Stimulated activated memory B cell treated with anti-CD40 and anti-IgM and Interleukin-4, amounts not matched to agents 10 μg/mL and 1 μg/mL and 100 μg/mL, for 72 hours (primary cell): ENCODE measurements at regions not wholly inside any gene's neighbourhood (a gene's known extent, or its start where the extent isn't known, plus 50 kb on each side); places are given as distances from the start of the nearest gene placed in this dataset.
"Not testable (repeated sequence)": the region's sequence is repeated elsewhere in the genome, so short reads cannot be mapped to it uniquely, and the experiment has no call there.

Source experiments
- ATAC-seq: fragments of 150-1000 bp; cut with Tn5 transposase; 2 replicates; pipeline ENCODE4 v1.10.0; 2021
- H3K27ac Mint-ChIP-seq: one replicate; pipeline ENCODE4 v1.8.0; 2022; ENCODE audit warnings: mild to moderate bottlenecking, mixed read lengths
- H3K27me3 Mint-ChIP-seq: one replicate; pipeline ENCODE4 v1.8.0; 2022; ENCODE audit warnings: mixed read lengths
- H3K36me3 Mint-ChIP-seq: one replicate; pipeline ENCODE4 v1.8.0; 2022; ENCODE audit warnings: mixed read lengths
- H3K4me1 Mint-ChIP-seq: one replicate; pipeline ENCODE4 v1.8.0; 2022; ENCODE audit warnings: mixed read lengths
- H3K4me3 Mint-ChIP-seq: one replicate; pipeline ENCODE4 v1.8.0; 2022; ENCODE audit warnings: mild to moderate bottlenecking, moderate library complexity, mixed read lengths
- H3K9me3 Mint-ChIP-seq: one replicate; pipeline ENCODE4 v1.8.0; 2022; ENCODE audit warnings: mixed read lengths

- Mint-ChIP-seq H3K36me3 (no peaks in the 10 kb centered on the region), H3K4me1 (peaks cover 12% of the 10 kb centered on the region), H3K4me3 (no peak overlapping the region), H3K27ac (no peak overlapping the region), H3K9me3 (no peaks in the 10 kb centered on the region), H3K27me3 (peaks cover 66% of the 10 kb centered on the region)
- ATAC-seq, result no peak
These were observed 76.5 kb downstream of the SPRING1 start for GRCh38 chr12:116661341-116661740.

DNA sequence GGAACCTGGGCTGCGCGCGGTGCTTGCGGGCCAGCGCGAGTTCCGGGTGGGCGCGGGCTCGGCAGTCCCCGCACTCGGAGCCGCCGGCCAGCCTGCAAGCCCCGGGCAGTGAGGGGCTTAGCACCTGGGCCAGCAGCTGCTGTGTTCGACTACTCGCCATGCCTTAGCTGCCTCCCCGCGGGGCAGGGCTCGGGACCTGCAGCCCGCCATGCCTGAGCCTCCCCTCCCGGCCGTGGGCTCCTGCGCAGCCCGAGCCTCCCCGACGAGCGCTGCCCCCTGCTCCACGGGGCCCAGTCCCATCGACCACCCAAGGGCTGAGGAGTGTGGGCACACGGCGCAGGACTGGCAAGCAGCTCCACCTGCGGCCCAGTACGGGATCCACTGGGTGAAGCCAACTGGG is 77.1 kb downstream of the SPRING1 start:
- H3K9me3 Mint-ChIP-seq, H3K36me3 Mint-ChIP-seq, H3K4me3 Mint-ChIP-seq, H3K27ac Mint-ChIP-seq, ATAC-seq: not testable (repeated sequence)
- Mint-ChIP-seq H3K4me1 (peaks cover 12% of the 10 kb centered on the region), H3K27me3 (peaks cover 70% of the 10 kb centered on the region)

GRCh38 chr12:116659771-116660481 is 77.9 kb downstream of the SPRING1 start:
- H3K36me3 Mint-ChIP-seq, result no peaks in the 10 kb centered on the region
- peaks cover 12% of the 10 kb centered on the region for H3K4me1 Mint-ChIP-seq
- H3K4me3 Mint-ChIP-seq, result no peak overlapping the region
- peaks cover 64% of the 10 kb centered on the region for H3K27me3 Mint-ChIP-seq
- ATAC-seq, result no peak
- H3K9me3 Mint-ChIP-seq, result no peaks in the 10 kb centered on the region
- H3K27ac Mint-ChIP-seq, result no peak overlapping the region

GRCh38 chr12:116657921-116658495 is 79.9 kb downstream of the SPRING1 start:
- H3K4me3 Mint-ChIP-seq, result no peak overlapping the region
- no peaks in the 10 kb centered on the region for H3K36me3 Mint-ChIP-seq
- peaks cover 78% of the 10 kb centered on the region for H3K27me3 Mint-ChIP-seq
- H3K4me1 Mint-ChIP-seq, result peaks cover 11% of the 10 kb centered on the region
- ATAC-seq, result no peak
- H3K9me3 Mint-ChIP-seq, result peaks cover 2% of the 10 kb centered on the region
- H3K27ac Mint-ChIP-seq, result no peak overlapping the region

DNA sequence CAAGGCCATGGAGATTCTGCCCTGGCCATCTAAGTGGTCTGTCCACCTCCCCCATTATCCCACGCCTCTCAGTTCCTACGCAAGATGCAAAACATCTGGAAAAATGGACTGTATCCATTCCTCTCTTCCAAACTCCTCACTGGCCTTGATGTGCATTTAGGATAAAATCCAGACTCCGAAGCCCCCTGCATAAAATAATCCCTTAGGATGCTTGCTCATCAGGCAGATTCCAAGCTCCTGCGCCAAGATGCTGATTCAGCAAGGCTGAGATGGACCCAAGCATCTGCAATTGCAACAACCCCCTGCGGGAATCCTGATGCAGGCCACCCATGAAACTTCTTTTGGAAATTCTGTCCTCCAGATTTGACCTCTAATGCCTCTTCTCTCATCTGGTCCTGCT is 81.6 kb downstream of the SPRING1 start:
- no peak for ATAC-seq
- Mint-ChIP-seq H3K36me3 (no peaks in the 10 kb centered on the region), H3K4me1 (peaks cover 6% of the 10 kb centered on the region), H3K27ac (no peak overlapping the region), H3K9me3 (peaks cover 6% of the 10 kb centered on the region), H3K27me3 (peaks cover 76% of the 10 kb centered on the region), H3K4me3 (no peak overlapping the region)

DNA sequence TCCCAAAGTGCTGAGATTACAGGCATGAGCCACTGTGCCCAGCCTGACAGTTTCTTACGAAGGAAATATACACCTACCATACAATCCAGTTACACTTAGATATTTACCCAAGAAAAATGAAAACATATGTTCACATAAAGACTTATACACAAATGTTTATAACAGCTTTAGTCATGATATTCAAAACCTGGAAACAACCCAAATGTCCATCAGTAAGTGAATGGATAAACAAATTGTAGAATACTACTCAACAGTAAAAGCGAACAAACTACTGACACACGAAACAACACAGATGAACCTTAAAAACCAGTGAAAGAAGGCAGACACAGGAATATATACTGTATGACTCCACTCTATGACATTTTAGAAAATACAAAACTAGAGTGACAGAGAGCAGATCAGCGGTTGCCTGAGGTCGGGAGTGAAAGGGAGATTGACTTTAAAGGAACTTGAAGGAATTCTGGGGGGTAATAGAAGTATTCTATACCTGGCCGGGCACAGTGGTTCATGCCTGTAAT is 83.6 kb downstream of the SPRING1 start:
- peaks cover 78% of the 10 kb centered on the region for H3K27me3 Mint-ChIP-seq
- peaks cover 8% of the 10 kb centered on the region for H3K9me3 Mint-ChIP-seq
- no peak overlapping the region for H3K4me3 Mint-ChIP-seq
- H3K36me3 Mint-ChIP-seq, result peaks cover 3% of the 10 kb centered on the region
- ATAC-seq, result no peak
- H3K27ac Mint-ChIP-seq, result no peak overlapping the region
- H3K4me1 Mint-ChIP-seq, result no peaks in the 10 kb centered on the region

DNA sequence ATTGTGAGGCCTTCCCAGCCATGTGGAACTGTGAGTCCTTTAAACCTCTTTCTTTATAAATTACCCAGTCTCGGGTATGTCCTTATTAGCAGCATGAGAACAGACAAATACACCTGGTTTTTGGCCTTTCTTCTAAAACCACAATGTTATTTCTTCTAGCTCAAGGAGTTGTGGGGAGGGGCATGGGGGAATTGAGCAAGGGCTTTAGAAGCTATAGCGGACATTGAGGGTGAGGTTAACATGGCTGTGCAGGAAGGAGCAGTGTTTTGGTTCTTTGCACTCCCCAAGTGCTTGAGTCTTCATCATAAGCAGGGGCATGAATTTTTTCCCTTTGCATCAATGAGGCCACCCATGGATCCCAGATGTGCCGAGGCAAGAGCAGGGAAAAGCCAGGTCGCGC is 86.8 kb downstream of the SPRING1 start:
- no peak for ATAC-seq
- Mint-ChIP-seq H3K4me3 (no peak overlapping the region), H3K4me1 (no peaks in the 10 kb centered on the region), H3K27me3 (peaks cover 74% of the 10 kb centered on the region), H3K27ac (no peak overlapping the region), H3K36me3 (peaks cover 5% of the 10 kb centered on the region), H3K9me3 (peaks cover 16% of the 10 kb centered on the region)

- H3K27ac Mint-ChIP-seq, result no peak overlapping the region
- H3K4me3 Mint-ChIP-seq, result no peak overlapping the region
- no peaks in the 10 kb centered on the region for H3K4me1 Mint-ChIP-seq
- peaks cover 16% of the 10 kb centered on the region for H3K9me3 Mint-ChIP-seq
- peaks cover 5% of the 10 kb centered on the region for H3K36me3 Mint-ChIP-seq
- H3K27me3 Mint-ChIP-seq, result peaks cover 75% of the 10 kb centered on the region
- no peak for ATAC-seq
These were observed 87.2 kb downstream of the SPRING1 start for GRCh38 chr12:116650585-116651087.

GRCh38 chr12:116650062-116650461 is 87.8 kb downstream of the SPRING1 start:
- peaks cover 77% of the 10 kb centered on the region for H3K27me3 Mint-ChIP-seq
- H3K27ac Mint-ChIP-seq, result no peak overlapping the region

DNA sequence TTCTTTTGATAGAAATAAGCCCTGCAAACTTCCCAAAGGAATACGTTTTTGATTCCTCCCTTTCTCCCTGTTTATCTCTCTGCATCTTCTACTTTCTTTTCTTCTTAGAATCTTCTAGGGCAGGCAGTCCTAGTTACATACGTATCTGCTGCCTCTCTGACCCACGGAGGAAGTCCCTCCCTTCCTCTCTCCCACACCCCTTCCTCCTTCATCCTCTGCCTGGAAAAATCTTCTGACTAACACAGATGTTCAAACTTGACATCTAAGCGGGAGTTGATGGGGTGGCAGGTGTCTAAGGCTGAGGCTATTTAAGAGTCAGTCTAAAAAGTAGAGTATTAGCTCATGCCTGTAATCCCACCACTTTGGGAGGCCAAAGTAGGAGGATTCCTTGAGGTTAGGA is 88.6 kb downstream of the MAP1LC3B2 start:
- H3K4me1 Mint-ChIP-seq, result no peaks in the 10 kb centered on the region
- no peak for ATAC-seq
- peaks cover 5% of the 10 kb centered on the region for H3K36me3 Mint-ChIP-seq
- peaks cover 59% of the 10 kb centered on the region for H3K27me3 Mint-ChIP-seq
- peaks cover 11% of the 10 kb centered on the region for H3K9me3 Mint-ChIP-seq
- H3K4me3 Mint-ChIP-seq, result no peak overlapping the region
- no peak overlapping the region for H3K27ac Mint-ChIP-seq

More at GRCh38 chr12:116650062-116650461, 87.8 kb downstream of the SPRING1 start:
- peaks cover 5% of the 10 kb centered on the region for H3K36me3 Mint-ChIP-seq
- peaks cover 16% of the 10 kb centered on the region for H3K9me3 Mint-ChIP-seq
- no peak overlapping the region for H3K4me3 Mint-ChIP-seq
- no peaks in the 10 kb centered on the region for H3K4me1 Mint-ChIP-seq
- ATAC-seq, result no peak

- Mint-ChIP-seq H3K27ac (no peak overlapping the region), H3K36me3 (peaks cover 5% of the 10 kb centered on the region), H3K27me3 (peaks cover 52% of the 10 kb centered on the region), H3K9me3 (peaks cover 10% of the 10 kb centered on the region), H3K4me3 (no peak overlapping the region), H3K4me1 (no peaks in the 10 kb centered on the region)
- no peak for ATAC-seq
These were observed 87.7 kb downstream of the MAP1LC3B2 start for GRCh38 chr12:116646901-116647300.

- no peak for ATAC-seq
- Mint-ChIP-seq H3K4me3 (no peak overlapping the region), H3K27me3 (peaks cover 39% of the 10 kb centered on the region), H3K36me3 (peaks cover 5% of the 10 kb centered on the region), H3K27ac (no peak overlapping the region), H3K9me3 (peaks cover 10% of the 10 kb centered on the region), H3K4me1 (no peaks in the 10 kb centered on the region)
These were observed 85.6 kb downstream of the MAP1LC3B2 start for GRCh38 chr12:116644806-116645205.

DNA sequence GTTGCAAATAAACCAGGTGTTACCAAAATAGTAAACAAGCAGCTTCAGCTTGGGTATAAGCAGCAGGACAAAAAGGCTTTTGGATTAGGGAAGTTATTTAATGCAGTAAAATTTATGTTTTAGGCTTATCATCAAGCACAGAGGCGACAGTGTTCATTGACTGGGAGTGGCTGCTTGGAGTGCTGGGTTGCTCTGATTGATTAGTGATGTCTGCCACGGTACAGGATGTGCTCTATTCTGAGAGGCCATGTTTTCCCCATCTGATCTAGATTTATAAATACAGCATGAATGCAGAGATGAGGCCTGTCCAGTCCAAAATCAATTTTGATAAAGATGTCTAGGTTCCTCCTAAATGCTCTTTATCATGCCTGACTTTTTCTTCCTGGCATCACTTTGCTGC is 83.5 kb downstream of the MAP1LC3B2 start:
- H3K9me3 Mint-ChIP-seq, result no peaks in the 10 kb centered on the region
- no peak overlapping the region for H3K27ac Mint-ChIP-seq
- H3K4me3 Mint-ChIP-seq, result no peak overlapping the region
- H3K4me1 Mint-ChIP-seq, result no peaks in the 10 kb centered on the region
- no peaks in the 10 kb centered on the region for H3K36me3 Mint-ChIP-seq
- ATAC-seq, result no peak
- H3K27me3 Mint-ChIP-seq, result peaks cover 29% of the 10 kb centered on the region

DNA sequence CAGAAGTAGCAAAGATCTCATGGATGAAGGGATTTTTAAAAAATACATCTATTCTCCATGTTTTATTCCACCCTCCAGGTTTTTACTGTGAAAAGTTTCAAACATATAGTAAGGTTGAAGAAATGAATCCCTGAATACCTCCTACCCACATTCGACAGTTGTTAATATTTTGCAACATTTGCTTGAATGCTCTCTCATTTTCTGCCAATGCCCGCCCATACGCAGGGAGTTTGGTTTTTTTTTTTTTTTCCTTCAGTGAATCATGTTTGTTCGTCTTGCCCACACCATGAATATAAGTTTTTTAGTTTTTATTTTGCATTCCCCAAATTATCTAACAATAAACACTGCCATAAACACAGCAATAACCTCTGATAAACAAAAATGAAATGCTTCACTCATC is 82.9 kb downstream of the MAP1LC3B2 start:
- Mint-ChIP-seq H3K27me3 (peaks cover 23% of the 10 kb centered on the region), H3K9me3 (no peaks in the 10 kb centered on the region), H3K4me3 (no peak overlapping the region), H3K27ac (no peak overlapping the region), H3K36me3 (no peaks in the 10 kb centered on the region), H3K4me1 (no peaks in the 10 kb centered on the region)
- no peak for ATAC-seq

DNA sequence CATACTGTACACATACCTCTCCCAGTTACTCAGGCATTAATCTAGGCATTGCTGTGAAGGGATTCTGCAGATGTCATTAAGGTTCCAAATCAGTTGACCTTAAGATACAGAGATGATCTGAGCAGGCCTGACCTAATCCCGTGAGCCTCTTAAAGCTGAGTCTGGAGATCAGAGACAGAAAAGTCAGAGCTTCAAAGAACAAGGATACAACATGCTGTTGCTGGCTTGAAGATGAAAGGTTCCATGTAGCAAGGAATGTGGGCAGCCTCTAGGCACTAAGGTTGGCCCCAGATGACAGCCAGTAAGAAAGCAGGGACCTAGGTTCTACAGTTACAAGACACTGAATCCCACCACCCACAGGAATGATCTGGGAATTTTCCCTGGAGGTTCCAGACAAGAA is 81.1 kb downstream of the MAP1LC3B2 start:
- peaks cover 24% of the 10 kb centered on the region for H3K27me3 Mint-ChIP-seq
- H3K27ac Mint-ChIP-seq, result no peak overlapping the region
- H3K4me3 Mint-ChIP-seq, result no peak overlapping the region
- H3K9me3 Mint-ChIP-seq, result no peaks in the 10 kb centered on the region
- no peak for ATAC-seq
- peaks cover 7% of the 10 kb centered on the region for H3K4me1 Mint-ChIP-seq
- no peaks in the 10 kb centered on the region for H3K36me3 Mint-ChIP-seq

DNA sequence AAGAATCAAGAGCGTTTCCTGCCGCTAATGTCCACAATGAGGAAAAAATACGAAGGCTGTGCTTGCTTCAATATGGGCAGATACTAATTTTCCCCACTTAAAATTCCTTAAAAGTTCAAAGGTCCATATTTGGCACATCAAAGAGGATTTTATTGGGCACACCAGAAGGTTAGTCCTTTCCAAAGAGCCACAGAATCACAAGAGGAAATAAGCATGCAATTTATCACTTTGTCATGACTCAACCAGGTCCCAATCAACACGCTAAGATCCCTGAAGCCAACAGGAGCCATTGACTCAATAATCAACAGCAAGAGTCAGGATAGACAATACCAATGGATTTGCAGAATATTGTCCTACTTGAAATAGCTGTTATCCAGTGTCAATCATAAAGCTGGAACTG is 80.6 kb downstream of the MAP1LC3B2 start:
- H3K4me1 Mint-ChIP-seq, result peaks cover 12% of the 10 kb centered on the region
- peaks cover 29% of the 10 kb centered on the region for H3K27me3 Mint-ChIP-seq
- ATAC-seq, result no peak
- H3K9me3 Mint-ChIP-seq, result no peaks in the 10 kb centered on the region
- no peaks in the 10 kb centered on the region for H3K36me3 Mint-ChIP-seq
- H3K4me3 Mint-ChIP-seq, result no peak overlapping the region
- H3K27ac Mint-ChIP-seq, result no peak overlapping the region
